ENCODE measurements at regions not wholly inside any gene's neighbourhood (a gene's known extent, or its start where the extent isn't known, plus 50 kb on each side); places are given as distances from the start of the nearest gene placed in this dataset.

DNA sequence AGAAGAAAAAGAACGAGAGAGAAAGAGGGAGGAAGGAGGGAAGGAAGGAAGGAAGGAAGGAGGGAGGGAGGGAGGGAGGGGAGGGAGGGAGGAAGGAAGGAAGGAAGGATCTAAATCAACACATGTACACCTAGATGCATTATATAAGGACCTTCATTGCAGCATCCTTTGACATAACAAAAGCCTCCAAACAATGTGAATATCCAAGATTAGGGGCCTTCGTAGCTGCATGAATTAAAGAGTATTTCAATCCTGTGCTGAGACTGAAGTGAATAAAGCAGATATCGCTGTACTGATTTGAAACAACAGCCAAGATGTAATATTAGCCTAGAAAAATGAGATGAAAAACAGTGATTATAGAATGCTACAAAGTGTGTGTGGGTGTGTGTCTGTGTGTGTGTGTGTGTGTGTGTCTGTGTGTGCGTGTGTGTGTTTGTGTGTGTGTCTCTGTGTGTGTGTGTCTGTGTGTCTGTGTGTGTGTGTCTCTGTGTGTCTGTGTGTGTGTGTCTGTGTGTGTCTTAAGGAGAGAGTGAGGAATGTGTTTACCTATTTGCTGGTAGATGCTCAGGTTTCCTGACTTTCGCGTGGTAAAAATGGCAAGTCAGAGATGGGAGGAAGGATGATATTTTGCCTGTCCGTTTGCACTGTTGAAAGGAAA is 129.0 kb upstream of the PTPN1 start:
- no peak for TF ChIP-seq CTCF (IDR thresholded peaks at IDR 0.05)
- no peak for TF ChIP-seq POLR2A (IDR thresholded peaks at IDR 0.05)

All from adrenal gland (tissue), 5 donors.